HEK293T (cell line): ENCODE measurements at regions not wholly inside any gene's neighbourhood (a gene's known extent, or its start where the extent isn't known, plus 50 kb on each side); places are given as distances from the start of the nearest gene placed in this dataset.

Source experiments
- ARNT ChIP-seq: fragments of 450-650 bp; IDR thresholded peaks from 2 replicates; pipeline ENCODE4 v1.6.1; 2017; ENCODE audit warnings: mild to moderate bottlenecking
- NFRKB ChIP-seq: fragments of 450-650 bp; IDR thresholded peaks from 2 replicates; pipeline ENCODE4 v1.6.1; 2016; ENCODE audit warnings: mild to moderate bottlenecking, moderate library complexity
- SP1 ChIP-seq: fragments of 450-650 bp; IDR thresholded peaks from 2 replicates; pipeline ENCODE4 v1.6.1; 2017
- SUZ12 ChIP-seq: fragments of 450-650 bp; IDR thresholded peaks from 2 replicates; pipeline ENCODE4 v1.6.1; 2016; ENCODE audit warnings: mild to moderate bottlenecking

DNA sequence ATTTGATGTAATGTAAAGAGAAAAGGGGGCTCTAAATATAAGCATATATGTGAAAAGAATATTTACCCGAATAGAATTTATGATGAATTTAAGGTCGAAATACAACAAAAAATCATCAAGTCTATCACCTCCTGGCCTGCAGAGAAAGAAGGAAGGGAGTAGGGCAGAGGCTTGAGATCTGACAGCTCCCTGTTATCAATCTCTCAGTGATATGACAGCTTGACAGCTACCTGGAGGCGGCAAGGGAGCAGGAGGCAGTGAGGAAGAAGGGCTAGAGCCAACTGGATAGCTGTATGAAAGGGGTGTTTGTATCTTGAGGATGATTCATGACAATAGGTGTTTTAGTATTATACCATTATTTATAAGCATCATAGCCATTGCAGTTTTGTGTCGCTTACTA lies 299.8 kb upstream of the DNAJC19 start:
- no peak for TF ChIP-seq SUZ12
- TF ChIP-seq NFRKB, result no peak
- TF ChIP-seq SP1, result no peak
- TF ChIP-seq ARNT, result no peak
